Liver (tissue), 2 donors: ENCODE measurements at regions not wholly inside any gene's neighbourhood (a gene's known extent, or its start where the extent isn't known, plus 50 kb on each side); places are given as distances from the start of the nearest gene placed in this dataset.

Source experiments
- TF ChIP-seq, protein P1 (sequence below): fragments of 150-350 bp; IDR thresholded peaks from 2 replicates; pipeline ENCODE4 v1.5.1; 2017; ENCODE audit warnings: improper control_type of control experiment, low read depth, low read length; ENCODE audit not compliant: missing input control
- TF ChIP-seq, protein P2 (sequence below): IDR thresholded peaks from 2 replicates; pipeline ENCODE4 v1.6.1; 2016; ENCODE audit warnings: antibody characterized with exemption, mild to moderate bottlenecking
- donor health status: healthy.

DNA sequence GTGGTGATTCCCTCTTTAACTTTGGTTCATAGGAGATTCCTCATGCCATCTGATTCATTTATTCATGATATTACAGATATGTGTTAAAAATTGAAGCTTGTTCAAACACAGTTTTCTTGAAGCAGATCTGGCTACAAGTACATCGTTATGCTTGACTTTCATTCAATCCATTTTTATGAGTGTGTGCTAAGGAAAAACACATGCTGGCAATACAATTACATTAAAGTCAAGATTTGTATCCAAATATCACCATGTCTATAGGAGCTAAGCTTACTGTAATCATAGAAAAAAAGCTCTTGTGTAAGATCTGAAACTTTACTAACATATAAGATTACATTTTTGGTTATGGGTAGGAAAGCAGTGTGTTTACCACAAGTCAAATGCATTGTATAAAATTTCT is 151.8 kb upstream of the FAT1 start:
- TF ChIP-seq, protein P1, sequence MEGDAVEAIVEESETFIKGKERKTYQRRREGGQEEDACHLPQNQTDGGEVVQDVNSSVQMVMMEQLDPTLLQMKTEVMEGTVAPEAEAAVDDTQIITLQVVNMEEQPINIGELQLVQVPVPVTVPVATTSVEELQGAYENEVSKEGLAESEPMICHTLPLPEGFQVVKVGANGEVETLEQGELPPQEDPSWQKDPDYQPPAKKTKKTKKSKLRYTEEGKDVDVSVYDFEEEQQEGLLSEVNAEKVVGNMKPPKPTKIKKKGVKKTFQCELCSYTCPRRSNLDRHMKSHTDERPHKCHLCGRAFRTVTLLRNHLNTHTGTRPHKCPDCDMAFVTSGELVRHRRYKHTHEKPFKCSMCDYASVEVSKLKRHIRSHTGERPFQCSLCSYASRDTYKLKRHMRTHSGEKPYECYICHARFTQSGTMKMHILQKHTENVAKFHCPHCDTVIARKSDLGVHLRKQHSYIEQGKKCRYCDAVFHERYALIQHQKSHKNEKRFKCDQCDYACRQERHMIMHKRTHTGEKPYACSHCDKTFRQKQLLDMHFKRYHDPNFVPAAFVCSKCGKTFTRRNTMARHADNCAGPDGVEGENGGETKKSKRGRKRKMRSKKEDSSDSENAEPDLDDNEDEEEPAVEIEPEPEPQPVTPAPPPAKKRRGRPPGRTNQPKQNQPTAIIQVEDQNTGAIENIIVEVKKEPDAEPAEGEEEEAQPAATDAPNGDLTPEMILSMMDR, result no peak
- TF ChIP-seq, protein P2, sequence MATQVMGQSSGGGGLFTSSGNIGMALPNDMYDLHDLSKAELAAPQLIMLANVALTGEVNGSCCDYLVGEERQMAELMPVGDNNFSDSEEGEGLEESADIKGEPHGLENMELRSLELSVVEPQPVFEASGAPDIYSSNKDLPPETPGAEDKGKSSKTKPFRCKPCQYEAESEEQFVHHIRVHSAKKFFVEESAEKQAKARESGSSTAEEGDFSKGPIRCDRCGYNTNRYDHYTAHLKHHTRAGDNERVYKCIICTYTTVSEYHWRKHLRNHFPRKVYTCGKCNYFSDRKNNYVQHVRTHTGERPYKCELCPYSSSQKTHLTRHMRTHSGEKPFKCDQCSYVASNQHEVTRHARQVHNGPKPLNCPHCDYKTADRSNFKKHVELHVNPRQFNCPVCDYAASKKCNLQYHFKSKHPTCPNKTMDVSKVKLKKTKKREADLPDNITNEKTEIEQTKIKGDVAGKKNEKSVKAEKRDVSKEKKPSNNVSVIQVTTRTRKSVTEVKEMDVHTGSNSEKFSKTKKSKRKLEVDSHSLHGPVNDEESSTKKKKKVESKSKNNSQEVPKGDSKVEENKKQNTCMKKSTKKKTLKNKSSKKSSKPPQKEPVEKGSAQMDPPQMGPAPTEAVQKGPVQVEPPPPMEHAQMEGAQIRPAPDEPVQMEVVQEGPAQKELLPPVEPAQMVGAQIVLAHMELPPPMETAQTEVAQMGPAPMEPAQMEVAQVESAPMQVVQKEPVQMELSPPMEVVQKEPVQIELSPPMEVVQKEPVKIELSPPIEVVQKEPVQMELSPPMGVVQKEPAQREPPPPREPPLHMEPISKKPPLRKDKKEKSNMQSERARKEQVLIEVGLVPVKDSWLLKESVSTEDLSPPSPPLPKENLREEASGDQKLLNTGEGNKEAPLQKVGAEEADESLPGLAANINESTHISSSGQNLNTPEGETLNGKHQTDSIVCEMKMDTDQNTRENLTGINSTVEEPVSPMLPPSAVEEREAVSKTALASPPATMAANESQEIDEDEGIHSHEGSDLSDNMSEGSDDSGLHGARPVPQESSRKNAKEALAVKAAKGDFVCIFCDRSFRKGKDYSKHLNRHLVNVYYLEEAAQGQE, result no peak
